H54 (cell line): ENCODE measurements at regions not wholly inside any gene's neighbourhood (a gene's known extent, or its start where the extent isn't known, plus 50 kb on each side); places are given as distances from the start of the nearest gene placed in this dataset.

Source experiments
- DNase-seq: peaks from one replicate; pipeline ENCODE4 v3.0.0; 2011; ENCODE audit warnings: low spot score, mixed read lengths; ENCODE audit not compliant: insufficient read length
- FAIRE-seq: peaks from 3 replicates; lab custom pipeline; 2011; peaks lifted over from hg19 to GRCh38; lab: Jason Lieb, UNC
- POLR2A ChIP-seq: IDR thresholded peaks from 2 replicates; pipeline ENCODE4 v1.6.1; 2011; ENCODE audit warnings: low read depth, mild to moderate bottlenecking, low read length

DNA sequence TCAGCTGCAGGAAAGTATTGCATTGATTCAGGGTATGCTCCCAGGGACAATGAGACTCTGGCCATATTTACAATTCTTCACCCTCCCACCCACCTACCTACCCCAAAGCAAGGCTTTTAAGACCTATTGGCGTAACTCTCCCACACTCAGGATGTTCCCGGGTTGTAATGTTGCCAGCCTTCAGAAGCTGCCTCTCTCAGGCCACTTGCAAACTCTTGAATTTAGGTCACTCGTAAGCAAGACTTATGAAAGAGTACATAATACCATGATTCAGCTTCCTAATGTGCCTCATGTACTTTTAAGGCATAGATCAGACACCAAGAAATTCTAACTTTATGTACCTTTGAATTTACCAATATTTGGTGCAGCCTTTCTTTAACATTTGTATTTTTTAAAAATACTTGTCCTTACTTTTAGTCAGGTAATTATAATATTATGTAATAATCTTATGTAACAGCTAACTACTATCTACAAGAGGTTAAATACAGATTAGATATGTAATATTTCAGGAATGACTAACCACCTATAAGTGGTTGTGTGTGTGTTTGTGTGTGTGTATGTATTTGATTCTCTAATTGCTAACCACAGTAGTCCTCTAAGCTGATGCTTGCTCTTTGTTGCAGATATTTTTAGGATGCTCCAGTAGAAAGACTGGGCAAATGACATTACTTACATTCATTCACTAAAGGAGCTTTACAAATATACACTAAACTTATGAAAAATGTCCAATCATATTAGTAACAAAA lies 630.5 kb upstream of the MEF2C start:
- TF ChIP-seq POLR2A = no peak
- DNase-seq (no peak), FAIRE-seq (no peak)

GRCh38 chr5:89504051-89504450 lies 621.1 kb upstream of the MEF2C start:
- FAIRE-seq (no peak), DNase-seq (no peak)
- no peak for TF ChIP-seq POLR2A

DNA sequence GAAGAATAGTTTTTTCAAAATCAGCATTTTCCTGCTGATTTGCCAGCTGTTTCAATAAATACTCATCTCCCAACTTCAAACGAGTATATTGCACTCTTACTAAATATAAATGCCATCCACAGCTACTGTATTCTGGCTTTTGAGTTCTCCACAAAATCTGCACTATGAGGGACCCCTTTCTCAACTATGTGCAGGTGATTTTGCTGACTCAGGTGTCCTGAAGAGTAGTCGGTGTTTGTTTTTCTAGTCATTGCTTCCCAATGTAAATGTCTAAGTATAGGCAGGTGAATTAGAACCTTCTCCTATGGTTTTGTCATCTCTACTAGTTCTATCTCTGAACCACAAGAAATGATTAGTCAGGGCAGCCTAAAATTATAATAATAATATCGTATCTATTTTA lies 616.8 kb upstream of the MEF2C start:
- TF ChIP-seq POLR2A = no peak
- FAIRE-seq (no peak), DNase-seq (no peak)

- DNase-seq (no peak), FAIRE-seq (no peak)
- TF ChIP-seq POLR2A = no peak
Measured at GRCh38 chr5:89498699-89499098, 615.7 kb upstream of the MEF2C start.

- no peak for FAIRE-seq
- no peak for DNase-seq
- TF ChIP-seq POLR2A = no peak
Measured at GRCh38 chr5:89493414-89493813, 610.4 kb upstream of the MEF2C start.

DNA sequence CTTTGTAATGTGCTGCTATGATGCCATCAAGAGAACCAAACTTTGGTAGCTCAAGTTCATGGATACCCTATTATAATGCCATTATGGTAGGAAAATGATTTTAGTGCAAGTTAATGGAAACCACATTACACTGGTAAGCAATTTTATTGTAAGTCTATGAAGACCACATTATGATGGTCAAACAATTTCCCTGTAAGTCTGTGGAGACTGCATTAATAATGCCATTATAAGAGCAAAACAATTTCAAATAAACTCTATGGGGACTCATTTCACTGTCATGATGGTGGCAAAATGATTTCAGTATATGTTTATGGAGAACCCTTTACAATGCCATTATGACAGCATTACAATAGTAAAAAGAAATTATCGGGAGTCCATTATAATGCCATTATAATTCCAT lies 602.0 kb upstream of the MEF2C start:
- TF ChIP-seq POLR2A = no peak
- no peak for FAIRE-seq
- DNase-seq = no peak

DNA sequence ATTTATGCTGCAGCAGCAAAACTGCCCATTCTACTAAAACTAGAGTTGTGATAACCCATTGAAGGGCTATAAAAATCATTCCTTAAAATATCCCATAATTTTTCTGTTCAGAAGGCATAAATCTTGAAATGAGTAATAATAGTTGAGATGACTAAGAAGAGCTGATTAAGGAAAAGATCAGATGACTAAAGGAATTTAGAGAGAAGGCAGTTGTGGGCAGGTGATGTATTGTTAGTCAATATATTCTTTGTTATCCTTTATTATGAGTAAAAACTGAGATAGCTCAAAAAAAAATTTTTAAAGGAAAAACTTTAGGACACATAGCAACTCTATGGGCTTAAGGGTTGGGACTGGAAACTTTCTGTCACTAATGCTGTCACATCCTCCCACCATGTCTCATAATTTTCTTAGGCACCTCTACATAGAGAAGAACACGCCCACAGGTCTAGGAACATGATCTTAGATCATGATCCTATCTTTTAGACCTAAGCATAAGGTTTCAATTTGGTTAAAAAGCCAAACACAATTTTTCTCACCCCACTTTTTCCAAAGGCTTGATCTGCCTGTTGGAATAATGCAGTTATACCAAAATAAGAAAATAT lies 597.5 kb upstream of the MEF2C start:
- DNase-seq (peak; percentile 1), FAIRE-seq (no peak)
- TF ChIP-seq POLR2A = no peak

- FAIRE-seq = no peak
- TF ChIP-seq POLR2A = no peak
- no peak for DNase-seq
Measured at GRCh38 chr5:89478851-89479250, 595.9 kb upstream of the MEF2C start.

- no peak for TF ChIP-seq POLR2A
- DNase-seq (no peak), FAIRE-seq (no peak)
Measured at GRCh38 chr5:89473196-89473595, 590.2 kb upstream of the MEF2C start.

DNA sequence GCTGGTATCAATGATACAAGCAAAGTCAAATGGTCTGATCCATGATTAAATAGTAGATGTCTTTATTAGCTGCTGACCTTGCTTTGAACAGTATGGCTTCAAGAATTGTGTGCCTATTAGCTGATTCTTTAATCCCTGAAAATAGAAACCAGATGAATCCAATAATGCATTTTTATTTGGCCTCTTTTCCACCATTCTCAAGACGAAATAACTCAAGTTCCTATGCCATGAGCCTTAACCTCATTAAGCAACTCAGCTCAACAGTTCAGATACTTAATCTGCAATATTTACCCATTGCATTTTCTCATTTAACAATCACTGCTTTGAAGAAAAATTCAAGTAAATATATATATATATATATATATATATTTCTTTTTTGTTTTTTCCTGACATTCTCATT lies 588.6 kb upstream of the MEF2C start:
- DNase-seq (no peak), FAIRE-seq (no peak)
- TF ChIP-seq POLR2A = no peak

GRCh38 chr5:89471115-89471514 lies 588.1 kb upstream of the MEF2C start:
- FAIRE-seq (no peak), DNase-seq (no peak)
- no peak for TF ChIP-seq POLR2A

DNA sequence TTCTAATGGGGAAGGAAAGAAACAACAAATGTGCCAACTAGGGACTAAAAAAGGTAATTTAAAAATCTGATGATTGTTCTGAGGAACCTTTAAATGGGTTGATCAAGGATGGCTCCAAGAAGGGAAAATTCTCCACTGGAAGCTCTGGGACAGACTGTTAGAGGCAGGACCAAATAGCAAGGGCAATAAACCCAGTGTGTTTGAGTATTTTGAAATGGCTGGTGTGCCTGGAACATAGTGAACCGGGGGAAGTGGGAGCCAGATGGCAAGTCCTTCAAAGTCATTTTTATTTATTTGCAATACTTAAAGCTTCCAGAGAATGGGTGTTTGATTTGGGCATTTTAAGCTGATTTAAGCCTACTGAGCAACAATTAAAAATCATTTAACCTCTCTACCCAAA lies 587.7 kb upstream of the MEF2C start:
- no peak for TF ChIP-seq POLR2A
- no peak for FAIRE-seq
- DNase-seq = no peak

DNA sequence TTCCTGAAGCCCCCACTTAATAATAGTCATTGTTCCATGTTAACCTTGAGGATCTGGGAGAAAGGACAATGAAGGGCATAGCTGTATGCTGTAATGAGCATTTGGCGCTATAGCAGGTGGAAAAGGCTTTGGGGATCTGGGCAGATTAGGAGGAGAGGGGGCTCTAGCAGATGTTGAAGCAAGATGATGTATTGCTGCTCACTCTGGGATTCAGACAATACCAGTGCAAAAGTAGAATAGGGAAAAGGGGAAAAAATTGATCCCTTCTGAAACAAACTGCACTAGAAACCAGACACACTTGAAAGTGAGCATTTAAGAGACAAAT lies 575.3 kb upstream of the MEF2C start:
- TF ChIP-seq POLR2A = no peak
- FAIRE-seq (no peak), DNase-seq (no peak)

DNA sequence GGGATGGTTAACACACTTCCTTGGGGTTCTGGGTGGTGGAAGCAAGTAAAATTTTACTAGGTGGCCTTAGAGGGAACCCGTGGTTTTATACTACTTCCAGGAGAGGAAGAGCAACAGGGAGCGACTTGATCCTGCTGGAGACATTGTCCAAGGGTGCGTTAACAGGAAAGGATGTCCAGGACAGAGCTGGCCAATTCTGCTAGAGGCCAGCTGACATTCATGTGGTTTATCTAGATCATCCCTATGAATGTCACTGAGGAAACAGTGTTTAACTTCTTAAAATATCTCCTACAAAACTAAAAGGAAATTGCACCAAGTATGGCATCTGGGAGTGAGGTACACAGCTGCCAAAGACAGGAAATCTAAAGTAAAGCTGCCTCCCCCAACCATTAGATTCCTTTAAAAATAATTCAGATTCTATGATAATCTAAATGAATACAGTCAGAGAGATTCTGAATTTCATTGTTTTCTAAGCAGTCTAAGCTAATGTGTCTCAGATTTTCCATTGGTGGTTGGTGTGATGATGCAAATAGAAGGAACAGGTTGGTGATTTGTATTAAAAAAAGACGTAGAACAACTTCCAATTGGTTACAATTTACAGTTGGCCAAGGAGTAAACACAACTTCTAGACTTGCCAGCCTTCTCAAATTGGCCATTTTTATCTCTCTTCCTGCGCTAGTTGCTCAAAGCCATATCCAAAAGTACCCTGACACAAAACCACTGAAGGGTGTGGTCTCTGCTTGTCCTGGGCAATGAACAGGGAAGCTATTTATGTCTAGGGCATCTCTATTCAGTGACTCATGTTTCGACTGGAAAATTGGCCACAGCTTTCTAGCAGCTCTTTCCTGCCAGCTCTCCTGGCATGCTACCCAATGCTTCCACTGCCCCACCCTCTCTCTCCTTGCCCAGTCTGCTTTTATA lies 574.7 kb upstream of the MEF2C start:
- DNase-seq = peak; percentile 19
- FAIRE-seq = peak; percentile 99
- TF ChIP-seq POLR2A = no peak
